HG03103 (cell line): ENCODE measurements at regions not wholly inside any gene's neighbourhood (a gene's known extent, or its start where the extent isn't known, plus 50 kb on each side); places are given as distances from the start of the nearest gene placed in this dataset.
"Not testable (repeated sequence)": the region's sequence is repeated elsewhere in the genome, so short reads cannot be mapped to it uniquely, and the experiment has no call there.

ENCODE experiments used
- ATAC-seq: cut with Tn5 transposase; IDR thresholded peaks from one replicate; pipeline ENCODE4 v1.9.1; 2021; ENCODE audit warnings: low read depth; ENCODE audit not compliant: unreplicated experiment

- no peak for ATAC-seq
Observed at GRCh38 chr4:125573368-125573767, 258.6 kb downstream of the FAT4 start.

- ATAC-seq: no peak
Observed at GRCh38 chr4:125573786-125574185, 259.0 kb downstream of the FAT4 start.

GRCh38 chr4:125582302-125582701 is 267.5 kb downstream of the FAT4 start:
- ATAC-seq: no peak

- no peak for ATAC-seq
Observed at GRCh38 chr4:125590158-125590557, 275.4 kb downstream of the FAT4 start.

GRCh38 chr4:125591290-125591689 is 276.5 kb downstream of the FAT4 start:
- no peak for ATAC-seq

- ATAC-seq: no peak
Observed at GRCh38 chr4:125594056-125594602, 279.4 kb downstream of the FAT4 start.

- ATAC-seq: not testable (repeated sequence)
Observed at GRCh38 chr4:125605926-125606325, 291.2 kb downstream of the FAT4 start.

GRCh38 chr4:125620066-125620860 is 305.5 kb downstream of the FAT4 start:
- ATAC-seq: no peak

GRCh38 chr4:125624951-125625350 is 310.2 kb downstream of the FAT4 start:
- no peak for ATAC-seq

GRCh38 chr4:125626946-125627345 is 312.2 kb downstream of the FAT4 start:
- ATAC-seq: no peak

GRCh38 chr4:125639182-125639621 is 324.4 kb downstream of the FAT4 start:
- ATAC-seq: no peak

GRCh38 chr4:125641611-125642010 is 326.9 kb downstream of the FAT4 start:
- ATAC-seq: no peak

GRCh38 chr4:125642645-125643044 is 327.9 kb downstream of the FAT4 start:
- no peak for ATAC-seq

- ATAC-seq: no peak
Observed at GRCh38 chr4:125649452-125649851, 334.7 kb downstream of the FAT4 start.

- no peak for ATAC-seq
Observed at GRCh38 chr4:125650557-125650956, 335.8 kb downstream of the FAT4 start.

GRCh38 chr4:125651707-125652357 is 337.1 kb downstream of the FAT4 start:
- not testable (repeated sequence) for ATAC-seq

- ATAC-seq: no peak
Observed at GRCh38 chr4:125658773-125659172, 344.0 kb downstream of the FAT4 start.

- ATAC-seq: no peak
Observed at GRCh38 chr4:125663896-125664767, 349.4 kb downstream of the FAT4 start.

GRCh38 chr4:125666635-125667034 is 351.9 kb downstream of the FAT4 start:
- no peak for ATAC-seq

- no peak for ATAC-seq
Observed at GRCh38 chr4:125676156-125676555, 361.4 kb downstream of the FAT4 start.

- no peak for ATAC-seq
Observed at GRCh38 chr4:125676583-125676982, 361.8 kb downstream of the FAT4 start.
